GM10266 (cell line): ENCODE measurements at regions not wholly inside any gene's neighbourhood (a gene's known extent, or its start where the extent isn't known, plus 50 kb on each side); places are given as distances from the start of the nearest gene placed in this dataset.
"Not testable (repeated sequence)": the region's sequence is repeated elsewhere in the genome, so short reads cannot be mapped to it uniquely, and the experiment has no call there.

Experiments used
- DNase-seq: peaks from one replicate; pipeline ENCODE4 v3.0.0; 2012; ENCODE audit errors: extremely low spot score
- TF ChIP-seq, protein P1 (sequence below): IDR thresholded peaks from 2 replicates; pipeline ENCODE4 v1.5.1; 2012; ENCODE audit warnings: mild to moderate bottlenecking, low read depth; ENCODE audit not compliant: control insufficient read depth, insufficient read depth; ENCODE audit errors: missing control alignments

DNA sequence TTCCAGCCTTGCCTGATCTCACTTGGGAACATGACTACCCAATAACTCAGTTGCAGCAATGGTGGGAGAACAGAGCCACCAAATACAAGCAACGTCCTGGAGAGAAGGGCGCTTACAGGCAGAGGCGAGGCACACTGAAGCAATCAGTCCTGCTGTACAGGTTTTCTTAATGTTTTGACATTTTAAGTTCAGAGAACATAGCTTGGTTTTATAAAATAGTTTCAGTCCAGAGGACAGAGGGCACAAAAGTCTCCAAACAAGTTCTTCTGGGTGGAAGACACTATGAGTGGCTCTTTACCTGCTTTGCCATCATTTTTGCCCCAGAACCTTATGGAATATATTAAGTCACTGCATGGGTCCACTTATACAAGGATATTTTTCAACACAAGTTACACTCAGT lies 103.4 kb upstream of the KCNG1 start:
- TF ChIP-seq, protein P1, sequence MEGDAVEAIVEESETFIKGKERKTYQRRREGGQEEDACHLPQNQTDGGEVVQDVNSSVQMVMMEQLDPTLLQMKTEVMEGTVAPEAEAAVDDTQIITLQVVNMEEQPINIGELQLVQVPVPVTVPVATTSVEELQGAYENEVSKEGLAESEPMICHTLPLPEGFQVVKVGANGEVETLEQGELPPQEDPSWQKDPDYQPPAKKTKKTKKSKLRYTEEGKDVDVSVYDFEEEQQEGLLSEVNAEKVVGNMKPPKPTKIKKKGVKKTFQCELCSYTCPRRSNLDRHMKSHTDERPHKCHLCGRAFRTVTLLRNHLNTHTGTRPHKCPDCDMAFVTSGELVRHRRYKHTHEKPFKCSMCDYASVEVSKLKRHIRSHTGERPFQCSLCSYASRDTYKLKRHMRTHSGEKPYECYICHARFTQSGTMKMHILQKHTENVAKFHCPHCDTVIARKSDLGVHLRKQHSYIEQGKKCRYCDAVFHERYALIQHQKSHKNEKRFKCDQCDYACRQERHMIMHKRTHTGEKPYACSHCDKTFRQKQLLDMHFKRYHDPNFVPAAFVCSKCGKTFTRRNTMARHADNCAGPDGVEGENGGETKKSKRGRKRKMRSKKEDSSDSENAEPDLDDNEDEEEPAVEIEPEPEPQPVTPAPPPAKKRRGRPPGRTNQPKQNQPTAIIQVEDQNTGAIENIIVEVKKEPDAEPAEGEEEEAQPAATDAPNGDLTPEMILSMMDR: no peak
- no peak for DNase-seq

DNA sequence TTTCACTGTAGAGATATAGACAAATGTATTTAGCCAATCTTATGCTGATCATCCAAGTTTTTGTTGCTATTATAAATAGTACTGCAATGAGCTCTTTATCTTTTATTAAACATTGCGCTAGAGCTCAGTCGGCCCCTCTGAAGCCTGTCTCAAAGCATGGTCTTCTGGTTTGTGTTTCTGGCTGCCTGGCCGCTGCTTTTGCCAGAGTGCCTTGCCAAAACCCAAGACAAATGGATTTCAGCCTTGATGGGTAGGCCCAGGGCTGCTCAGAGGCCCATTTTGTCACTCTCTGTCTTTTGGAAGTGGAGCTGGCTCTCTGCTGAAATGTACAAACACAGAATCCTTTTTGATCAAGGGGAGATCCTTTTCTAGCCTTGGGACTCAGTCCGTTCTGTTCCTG lies 102.9 kb upstream of the KCNG1 start:
- TF ChIP-seq, protein P1: no peak

DNA sequence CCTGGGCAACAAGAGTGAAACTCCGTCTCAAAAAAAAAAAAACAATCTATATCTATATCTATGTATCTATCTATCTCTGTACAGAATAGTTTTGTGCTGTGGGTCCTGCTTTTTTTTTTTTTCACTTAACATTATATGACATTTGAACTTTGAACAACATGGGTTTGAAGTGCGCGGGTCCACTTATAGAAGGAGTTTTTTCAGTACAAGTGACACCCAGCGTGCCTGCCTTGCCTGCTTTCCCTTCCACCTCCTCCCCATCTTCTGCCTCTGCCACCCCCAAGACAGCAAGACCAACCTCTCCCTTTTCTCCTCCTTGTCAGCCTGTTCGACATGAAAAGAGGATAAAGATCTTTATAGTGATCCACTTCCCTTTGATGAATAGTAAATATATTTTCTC lies 102.2 kb upstream of the KCNG1 start:
- DNase-seq: no peak
- TF ChIP-seq, protein P1: no peak

More for the DNA sequence above, 102.9 kb upstream of the KCNG1 start:
- DNase-seq: no peak

DNA sequence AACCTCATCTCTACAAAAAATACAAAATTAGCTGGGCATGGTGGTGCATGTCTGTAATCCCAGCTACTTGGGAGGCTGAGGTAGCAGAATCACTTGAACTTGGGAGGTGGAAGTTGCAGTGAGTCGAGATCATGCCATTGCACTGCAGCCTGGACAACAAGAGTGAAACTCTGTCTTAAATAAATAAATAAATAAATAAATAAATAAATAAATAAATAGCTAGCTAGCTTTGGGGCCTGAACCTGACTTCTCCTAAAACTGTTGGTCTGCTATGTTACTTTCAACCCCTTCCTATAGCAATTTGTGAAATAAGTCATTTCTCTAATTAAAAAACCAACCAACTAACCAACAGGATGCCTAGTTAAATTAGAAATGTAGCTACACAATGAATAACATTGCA lies 101.0 kb upstream of the KCNG1 start:
- DNase-seq: not testable (repeated sequence)

DNA sequence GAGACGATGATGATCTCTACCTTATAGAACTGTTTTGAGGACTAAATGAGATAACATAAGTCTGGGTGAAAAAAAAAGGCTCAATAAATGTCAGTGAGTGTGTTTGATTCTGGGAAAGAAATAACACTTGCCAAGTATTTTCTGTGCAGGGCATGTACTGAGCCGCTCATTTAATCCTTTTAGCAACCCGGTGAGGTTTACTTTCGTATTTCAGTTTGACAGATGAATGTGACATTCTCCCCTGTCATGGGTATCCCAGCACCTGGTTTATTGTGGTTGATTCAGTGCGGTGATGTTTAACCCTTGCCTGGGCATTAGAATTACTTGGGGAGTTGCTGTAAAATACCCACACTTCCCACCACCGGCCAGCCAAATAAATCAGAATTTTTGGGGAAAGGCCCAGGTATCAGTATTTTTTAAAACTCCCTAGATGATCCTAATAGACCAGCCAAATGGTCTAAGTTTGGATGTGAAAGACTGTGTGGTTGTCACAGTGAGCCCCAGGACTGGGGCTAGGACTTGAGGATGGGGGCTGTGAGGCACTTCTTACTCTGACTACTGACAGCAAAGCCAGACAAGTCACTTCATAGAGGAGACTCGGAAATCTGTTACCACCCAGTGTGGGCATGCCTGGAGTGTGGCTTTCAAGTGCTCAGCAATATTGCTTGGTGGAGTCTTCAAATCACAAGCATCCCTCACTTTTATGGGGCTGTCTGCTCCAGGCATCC lies 100.2 kb upstream of the KCNG1 start:
- peak; percentile 18 for DNase-seq
- TF ChIP-seq, protein P1: no peak

DNA sequence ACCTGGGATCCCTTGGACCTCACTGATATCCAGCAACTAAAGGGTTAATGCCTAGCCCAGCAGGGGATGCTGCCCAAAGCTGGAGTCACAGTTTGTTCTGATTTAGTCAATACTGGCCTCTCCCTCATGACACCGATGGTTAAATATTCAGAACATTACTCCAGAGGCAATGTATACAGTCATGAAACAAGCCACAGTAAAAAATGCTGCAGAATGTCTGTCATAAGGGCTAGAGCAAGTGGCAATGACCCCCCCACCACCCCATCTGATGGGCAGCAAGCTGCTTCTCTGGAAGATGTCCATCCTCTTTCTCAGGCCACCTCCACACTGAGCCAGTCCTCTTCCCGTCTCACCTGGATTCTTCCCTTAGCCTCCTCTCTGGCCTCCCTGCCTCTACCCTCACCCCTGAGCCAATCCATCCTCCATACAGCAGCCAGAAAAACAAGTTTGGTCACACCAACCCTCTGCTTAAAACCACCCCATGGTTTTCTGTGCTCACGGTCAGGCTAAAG lies 99.0 kb upstream of the KCNG1 start:
- DNase-seq: no peak
- TF ChIP-seq, protein P1: no peak

DNA sequence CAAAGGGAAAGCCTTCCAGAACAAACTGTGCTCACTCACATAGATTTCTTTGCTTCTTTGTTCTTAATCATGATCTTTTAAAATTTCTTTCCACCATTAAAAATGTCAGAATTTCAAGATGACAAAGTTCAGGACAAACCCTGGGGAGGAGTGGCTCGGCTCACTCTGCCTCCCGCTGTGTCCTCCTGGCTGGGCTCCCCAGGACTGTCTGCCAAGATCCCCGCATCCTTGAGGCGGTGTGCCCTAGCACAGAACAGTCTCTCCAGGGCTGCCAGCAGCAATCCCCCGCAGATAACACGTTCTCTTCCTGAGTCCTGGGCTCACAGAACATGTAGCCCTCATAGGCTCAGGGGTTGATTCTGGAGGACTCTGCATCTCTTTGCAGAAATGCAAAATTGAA lies 98.4 kb upstream of the KCNG1 start:
- TF ChIP-seq, protein P1: no peak
- no peak for DNase-seq
